GM18907 (cell line): ENCODE measurements at regions not wholly inside any gene's neighbourhood (a gene's known extent, or its start where the extent isn't known, plus 50 kb on each side); places are given as distances from the start of the nearest gene placed in this dataset.
A peak's percentile ranks its signal among the peaks of the same experiment; 100 is the strongest.

Source experiments
- ATAC-seq: cut with Tn5 transposase; IDR thresholded peaks from one replicate; pipeline ENCODE4 v1.9.1; 2021; ENCODE audit warnings: mild to moderate bottlenecking, moderate library complexity; ENCODE audit not compliant: unreplicated experiment

DNA sequence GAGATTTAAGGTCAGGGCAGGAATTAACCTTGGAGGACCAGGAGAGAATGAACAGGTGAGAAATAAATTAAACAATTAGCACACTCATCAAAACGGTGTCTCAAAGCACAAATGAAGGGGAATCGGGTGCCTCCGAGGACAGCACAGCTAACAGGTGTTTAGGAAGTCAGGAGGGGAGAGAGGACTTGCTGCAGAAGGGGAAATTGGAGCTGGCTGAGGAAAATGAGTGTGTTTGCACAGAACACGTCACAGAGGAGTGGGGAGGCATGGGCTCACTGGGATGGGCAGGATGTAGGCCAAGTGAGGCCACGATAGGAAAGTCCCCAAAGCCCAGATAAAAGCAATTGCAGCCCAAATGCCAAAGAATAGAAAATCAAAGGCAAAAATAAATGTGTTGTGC is 121.7 kb downstream of the ZNF664 start:
- ATAC-seq: no peak

DNA sequence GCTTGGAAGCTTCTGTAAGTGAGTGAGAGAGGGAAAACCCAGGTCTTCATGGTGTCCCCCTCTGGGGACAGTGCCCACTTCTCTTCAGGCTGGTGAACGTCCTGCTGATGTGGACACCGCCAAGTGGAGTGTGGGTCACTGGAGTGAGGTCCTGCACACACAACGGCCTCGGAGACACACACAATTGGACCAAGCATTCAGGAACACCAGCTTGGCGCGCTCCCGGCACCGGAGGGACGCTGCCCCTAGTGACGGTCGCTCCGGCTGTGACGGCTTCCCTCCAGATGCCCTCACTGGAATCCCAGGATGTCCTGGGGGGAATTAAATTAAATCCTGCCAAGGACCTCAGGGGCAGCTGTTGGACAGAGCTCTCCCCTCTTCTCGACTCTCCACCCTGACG is 123.1 kb downstream of the ZNF664 start:
- no peak for ATAC-seq

DNA sequence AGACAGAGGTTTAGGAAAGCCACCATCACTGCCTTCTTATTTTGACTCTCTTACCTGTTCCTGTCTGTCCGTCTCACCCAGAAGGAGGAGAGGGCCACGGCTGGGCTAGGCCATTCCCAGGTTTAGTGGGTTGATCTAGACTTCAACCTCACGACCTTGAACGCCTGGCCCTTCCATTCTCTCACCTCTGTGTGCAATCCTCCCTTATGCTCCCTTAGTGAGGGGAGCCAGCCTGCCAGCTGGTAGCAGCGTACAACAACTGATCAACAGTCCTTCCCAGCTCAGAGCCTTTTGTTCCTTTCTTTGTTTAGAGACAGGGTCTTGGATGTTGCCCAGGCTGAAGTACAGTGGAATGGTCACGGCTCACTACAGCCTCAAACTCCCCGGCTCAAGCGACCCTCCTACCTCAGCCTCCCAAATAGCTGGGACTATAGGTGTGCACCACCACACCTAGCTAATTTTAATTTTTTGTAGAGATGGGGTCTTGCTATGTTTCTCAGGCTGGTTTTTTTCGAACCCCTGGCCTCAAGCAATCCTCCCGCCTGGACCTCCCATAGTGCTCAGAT is 123.9 kb downstream of the ZNF664 start:
- ATAC-seq: no peak

DNA sequence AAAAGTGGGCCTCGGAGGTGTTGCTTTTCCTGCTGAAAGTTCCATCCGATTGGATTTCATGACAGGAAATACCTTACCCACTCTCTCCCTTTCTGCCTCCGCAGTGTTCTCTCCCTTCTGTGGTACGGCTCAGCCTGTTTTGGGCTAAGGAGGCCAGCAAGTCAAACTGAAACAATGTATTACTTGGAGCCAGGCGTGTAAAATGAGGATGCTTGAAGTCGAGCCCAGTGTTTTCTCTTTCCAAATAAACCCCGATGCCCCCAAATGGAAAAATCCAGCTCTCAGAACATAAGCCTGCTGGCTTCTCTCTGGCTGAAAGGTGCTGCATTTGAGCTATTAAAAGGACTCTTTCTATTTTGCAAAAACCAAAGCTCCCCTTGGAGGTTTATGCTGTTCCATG is 124.7 kb downstream of the ZNF664 start:
- ATAC-seq: no peak

DNA sequence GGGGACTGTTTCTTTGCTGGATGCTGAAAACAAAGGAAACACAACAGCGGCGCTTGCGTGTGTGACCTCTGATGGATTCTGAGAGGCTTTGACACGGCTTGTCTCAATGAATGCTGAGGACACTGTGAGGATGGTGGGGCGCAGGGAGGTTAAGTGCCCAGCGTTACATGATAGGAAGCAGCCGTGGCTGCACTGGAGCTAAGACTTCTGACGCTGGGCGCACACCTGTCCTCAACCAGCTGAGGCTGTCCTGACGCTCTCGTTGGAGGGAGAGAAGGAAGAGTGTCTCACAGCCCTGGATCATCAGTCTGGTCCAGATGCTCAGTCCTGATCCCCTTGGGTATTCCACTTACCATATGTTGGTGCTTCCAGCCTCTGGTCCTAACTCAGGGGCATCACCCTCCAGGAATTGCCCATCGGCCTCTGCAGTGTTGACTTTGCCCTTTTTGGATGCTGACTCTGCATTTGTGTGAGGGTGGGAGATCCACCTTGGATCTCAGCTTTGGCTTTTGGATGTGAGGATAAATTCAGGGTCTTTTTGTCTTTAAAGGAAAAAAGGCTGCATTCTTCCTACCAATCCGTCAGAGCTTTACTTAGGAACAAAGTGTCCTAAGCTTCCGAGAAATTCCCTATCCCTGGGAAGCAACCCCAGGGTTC is 125.2 kb downstream of the ZNF664 start:
- no peak for ATAC-seq

DNA sequence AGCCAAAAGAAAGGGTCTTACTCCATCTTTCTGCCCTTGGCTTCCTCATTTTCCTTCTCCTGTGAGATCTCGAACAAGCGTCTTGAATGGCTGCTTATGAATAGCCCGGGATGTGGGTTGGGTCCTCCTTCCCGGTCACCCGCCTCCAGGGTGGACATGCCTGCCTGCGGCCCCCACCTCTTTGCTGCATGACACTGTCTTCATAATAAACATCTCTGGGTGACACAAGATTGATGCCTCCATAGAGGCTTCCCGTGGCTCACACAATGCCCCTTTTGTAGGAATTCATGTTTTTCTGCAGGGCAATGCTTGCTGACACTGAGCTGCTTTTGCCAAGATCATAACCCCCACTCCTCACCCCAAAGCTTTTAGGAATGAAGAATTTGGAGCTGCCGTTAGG is 125.9 kb downstream of the ZNF664 start:
- no peak for ATAC-seq

DNA sequence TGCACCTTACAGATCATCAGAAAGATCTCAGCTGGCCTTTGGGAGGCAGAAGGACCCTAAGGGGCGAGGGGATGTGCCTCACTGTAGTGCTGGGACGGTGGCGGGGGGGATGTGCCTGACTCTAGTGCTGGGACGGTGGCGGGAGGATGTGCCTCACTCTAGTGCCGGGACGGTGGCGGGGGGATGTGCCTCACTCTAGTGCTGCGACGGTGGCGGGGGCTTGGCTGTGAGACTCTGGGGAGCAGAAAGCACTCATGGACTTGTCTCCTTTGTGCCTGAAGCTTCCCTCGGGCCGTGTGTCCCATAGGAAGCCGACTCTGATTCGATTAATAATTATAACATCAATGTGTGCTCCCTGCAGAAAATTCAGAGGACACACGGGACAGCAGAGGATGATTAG is 126.6 kb downstream of the ZNF664 start:
- ATAC-seq: no peak

DNA sequence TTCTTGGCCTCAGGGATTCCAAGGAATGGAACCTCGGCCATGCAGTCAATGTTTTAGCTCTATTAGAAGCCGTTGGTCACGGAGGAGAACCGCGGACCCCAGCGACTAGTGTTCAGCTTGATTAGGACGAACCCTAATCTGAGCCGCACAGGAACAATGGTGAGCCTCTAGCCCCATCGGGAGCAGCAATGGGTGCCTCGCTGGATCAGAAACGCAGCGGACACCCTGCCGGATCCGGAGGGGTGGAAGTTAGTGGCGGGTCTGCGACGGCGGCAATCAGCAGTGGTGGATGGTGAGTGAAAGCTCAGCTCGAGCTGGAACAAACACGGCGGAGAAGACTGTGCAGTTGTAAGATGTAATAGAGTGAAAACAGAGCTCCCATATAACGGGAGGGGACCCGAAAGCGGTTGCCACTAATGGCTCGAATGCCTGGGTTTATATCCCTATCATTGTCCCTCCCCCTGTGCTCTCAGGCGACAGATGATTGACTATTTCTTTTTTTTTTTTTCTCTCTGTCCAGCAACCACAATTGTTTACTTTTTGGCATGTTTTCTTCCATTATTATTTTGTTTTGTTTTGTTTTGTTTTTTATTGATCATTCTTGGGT is 127.7 kb downstream of the ZNF664 start:
- no peak for ATAC-seq

DNA sequence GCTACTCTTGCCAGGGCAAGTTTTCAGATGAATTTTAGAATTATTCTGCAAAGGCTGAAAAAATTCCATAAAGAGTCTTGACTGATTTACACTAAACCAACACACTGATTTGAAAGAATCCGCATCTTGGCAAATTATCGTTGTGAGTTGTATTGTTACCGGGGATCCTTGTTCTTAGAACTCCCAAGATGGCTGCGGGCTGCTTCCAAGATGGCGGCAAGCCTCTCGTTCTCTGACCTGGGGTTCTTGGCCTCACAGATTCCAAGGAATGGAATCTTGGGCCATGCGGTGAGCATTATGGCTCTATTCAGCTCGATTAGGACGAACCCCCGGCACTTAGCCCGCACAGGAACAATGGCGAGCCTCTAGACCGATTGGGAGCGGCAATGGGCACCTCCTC is 132.5 kb downstream of the ZNF664 start:
- no peak for ATAC-seq

DNA sequence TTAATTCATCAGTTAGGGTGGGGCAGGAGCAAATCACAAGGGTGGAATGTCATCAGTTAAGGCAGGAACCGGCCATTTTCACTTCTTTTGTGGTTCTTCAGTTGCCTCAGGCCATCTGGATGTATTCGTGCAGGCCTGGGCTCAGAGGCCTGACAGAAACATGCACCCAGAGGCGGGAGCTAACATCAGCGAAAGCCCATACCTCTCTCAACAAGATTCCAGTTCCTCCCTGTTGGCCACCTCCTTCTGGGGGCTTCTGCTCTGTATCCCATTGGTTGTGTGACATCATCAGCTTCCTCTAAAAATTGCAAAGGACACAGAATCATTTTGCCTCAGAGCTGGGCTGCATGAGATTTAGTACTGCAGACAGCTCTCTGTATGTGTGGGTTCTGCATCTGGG is 134.3 kb downstream of the ZNF664 start:
- ATAC-seq: no peak

DNA sequence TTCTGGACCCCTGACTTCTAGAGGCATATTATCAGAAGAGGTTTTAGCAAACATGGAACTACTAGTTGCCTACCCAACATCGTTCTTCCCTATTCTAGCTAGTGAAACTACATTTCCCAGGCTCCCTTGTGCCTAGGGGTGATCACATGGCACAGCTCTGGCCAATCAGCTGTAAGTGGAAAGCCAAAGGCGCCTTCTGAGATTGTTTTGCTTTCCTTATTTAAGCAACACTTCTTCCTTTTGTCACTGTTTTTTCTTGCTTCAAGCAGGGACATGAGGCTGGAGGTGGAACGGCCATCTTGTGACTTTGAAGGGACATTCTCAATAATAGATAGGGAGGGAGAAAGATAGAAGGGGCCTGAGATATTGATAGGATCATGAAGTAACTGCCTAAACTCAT is 136.7 kb downstream of the ZNF664 start:
- ATAC-seq: no peak

DNA sequence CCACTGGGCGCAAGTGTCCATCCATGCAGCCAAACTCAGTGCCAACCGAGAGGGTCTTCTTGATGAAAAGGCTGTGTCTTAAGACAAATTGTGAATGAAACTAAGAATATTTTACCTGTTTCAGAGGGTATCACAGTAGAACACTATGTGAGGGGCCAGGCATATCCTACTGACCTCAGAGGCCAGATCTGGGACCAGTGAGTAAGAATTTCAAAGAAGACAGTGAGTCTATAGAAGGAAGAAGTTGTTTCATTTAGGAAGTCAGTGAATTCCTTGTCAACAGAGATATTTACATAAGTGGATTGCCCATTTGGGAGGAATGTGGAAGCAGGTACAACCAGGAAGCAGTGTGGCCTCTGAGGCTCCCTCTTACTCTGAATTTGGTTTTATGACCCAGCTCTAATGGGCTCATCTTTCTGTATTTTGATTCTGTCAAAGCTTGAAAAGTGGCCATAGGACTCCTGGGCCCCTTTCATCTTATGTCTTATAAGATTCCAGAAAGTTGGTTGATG is 137.4 kb downstream of the ZNF664 start:
- ATAC-seq: no peak

DNA sequence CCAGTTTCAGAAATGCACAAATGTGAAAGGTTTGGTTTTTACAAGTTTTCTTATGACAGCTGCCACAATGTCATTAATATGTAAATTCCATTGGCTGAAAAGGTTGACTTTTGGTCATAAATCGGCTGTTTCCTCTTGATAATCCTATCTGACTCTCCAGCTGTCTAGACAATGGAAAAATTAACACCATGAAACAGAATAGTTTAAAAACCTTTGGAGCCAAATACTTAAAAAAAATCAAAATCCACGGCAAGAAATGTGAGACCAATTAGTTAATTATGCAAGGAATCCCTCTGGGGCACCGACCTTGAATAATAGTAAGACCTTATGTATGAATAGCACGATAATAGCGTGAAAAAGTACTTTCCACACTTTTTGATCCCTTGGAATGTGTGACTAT is 138.0 kb downstream of the ZNF664 start:
- ATAC-seq: no peak

DNA sequence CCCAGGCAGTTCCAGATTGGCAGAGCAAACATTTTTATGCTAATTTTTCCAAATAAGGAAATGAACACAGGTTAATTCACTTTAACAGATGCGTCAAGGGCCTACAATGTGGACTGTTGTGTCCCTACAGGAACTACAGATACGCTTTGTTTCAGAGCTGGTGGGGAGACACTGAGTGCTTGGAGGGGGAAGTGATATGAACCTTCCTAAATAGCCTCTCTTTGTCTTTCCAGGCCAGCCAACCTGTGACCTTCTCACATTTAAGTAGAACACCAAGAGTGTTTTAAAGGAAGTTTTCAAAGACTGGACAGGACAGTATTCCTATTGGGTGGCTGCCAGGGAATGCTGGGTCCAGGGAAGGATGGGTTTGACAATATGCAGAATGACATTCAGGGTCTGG is 141.3 kb downstream of the ZNF664 start:
- no peak for ATAC-seq

DNA sequence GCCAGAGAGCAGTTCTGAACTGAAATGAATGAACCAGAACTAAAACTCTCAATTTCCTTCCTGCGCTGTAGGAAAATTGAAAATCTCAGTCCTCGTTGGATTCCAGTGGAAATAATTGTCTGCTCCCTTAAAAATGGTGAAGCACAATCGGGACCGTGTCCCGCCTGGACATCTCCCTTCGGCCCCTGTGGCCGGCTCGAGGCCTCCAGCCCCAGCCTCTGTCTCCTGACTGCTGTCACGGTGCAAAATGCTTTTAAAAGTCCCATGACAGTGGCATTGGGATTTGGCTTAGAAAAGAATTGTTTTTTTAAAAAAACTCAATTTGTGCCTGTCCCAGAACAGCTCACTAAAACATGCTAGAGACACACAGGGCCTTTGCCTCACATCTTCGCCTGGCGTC is 142.5 kb downstream of the ZNF664 start:
- no peak for ATAC-seq

DNA sequence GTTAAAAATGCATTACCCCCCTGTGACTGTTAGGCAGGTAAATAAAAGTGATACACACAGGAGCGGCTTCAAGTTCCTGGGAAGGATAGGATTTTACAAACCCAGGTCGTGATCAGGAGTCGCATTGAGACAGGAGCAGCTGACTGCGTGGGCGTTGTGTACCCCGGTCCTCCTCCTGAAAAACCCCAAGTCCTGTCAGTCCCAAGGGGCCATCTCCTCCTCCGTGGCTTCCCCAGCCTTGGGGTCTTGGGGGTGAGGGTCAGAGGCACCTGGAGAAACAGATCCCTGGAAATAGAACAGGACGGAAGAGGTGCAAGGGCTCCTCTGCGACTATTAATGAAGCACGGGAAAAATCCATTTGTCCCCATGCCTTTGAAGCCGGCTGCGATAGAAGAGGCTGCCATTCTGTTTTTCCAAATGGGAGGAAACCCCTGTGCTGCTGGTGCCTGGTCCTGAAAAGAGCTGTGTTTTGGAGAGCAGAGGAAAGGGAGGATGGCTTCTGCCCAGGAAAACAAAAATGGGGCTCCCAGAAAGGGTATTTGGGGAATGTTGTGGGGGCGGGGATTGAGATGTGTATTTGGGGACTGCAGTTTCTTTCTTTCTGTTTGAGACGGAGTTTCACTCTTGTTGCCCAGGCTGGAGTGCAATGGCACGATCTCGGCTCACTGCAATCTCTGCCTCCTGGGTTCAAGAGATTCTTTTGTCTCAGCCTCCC is 143.1 kb downstream of the ZNF664 start:
- no peak for ATAC-seq

DNA sequence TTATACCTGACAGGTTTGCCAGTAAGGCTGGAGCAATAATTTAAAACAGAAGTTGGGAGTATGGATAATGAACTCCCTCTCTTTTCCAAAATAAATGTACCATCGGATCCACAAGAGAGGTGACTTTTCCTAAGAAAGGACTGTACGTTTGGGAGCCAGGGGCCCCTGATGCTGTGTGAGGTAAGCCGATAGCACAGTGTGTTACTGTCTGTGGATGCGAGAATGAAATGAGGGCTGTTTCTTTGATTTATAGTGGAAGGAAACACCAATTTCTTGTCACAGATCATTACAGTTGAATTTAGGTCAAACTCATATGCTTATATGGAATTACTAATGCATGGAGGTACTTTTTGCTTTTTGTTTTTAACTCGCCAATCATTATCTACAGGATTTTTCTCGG is 147.7 kb downstream of the ZNF664 start:
- ATAC-seq: no peak

DNA sequence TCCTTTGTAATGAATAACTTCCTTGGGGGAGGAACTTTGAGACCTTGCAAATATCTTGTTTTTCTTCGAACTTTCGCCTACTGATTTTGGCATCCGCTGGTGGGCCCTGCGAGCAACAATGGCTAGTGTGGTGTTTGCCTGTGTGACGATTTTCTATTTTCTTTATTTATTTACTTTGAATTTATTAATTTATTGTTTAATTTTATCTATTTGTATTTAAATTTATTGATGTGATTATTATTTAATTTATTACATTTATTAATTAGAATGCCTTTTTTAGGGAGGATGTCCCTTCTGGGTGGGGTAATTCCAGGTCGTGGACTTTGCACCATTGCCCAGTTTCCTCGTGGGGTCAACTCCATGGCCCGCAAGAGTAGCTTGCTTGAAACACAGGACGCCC is 149.7 kb downstream of the ZNF664 start:
- no peak for ATAC-seq

DNA sequence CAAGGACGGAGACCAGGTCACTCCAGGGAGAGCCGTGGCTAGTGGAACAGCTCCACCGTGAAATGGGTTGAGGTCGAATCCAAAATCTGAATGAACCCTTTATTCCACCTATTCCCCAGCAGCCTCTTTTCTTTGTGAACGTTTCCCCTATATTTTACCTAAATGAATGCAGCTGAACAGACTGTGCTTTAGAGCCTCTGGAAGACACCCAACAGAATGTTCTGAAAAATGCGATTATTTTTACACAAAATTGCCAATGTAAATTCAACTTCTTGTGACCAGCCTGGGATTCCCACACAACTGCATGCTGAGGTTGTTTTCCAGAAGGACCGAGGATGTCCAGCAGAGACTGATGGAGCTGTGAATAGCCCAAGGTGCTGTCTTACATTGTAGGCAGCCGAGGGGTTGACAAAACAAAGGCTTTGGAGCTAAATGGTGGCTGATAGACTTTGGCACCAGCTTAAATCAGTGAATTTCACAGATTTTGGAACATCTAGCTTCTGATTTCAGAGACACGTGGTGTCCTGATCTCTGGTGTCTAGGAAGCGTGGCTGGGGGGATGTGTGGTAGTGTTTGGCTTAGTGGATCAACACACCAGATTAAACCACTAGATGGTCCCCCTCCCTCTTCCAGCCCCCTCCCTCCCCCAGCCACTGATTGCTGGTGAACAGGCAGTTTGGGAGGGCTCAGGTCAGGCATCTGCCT is 150.4 kb downstream of the ZNF664 start:
- ATAC-seq: no peak

DNA sequence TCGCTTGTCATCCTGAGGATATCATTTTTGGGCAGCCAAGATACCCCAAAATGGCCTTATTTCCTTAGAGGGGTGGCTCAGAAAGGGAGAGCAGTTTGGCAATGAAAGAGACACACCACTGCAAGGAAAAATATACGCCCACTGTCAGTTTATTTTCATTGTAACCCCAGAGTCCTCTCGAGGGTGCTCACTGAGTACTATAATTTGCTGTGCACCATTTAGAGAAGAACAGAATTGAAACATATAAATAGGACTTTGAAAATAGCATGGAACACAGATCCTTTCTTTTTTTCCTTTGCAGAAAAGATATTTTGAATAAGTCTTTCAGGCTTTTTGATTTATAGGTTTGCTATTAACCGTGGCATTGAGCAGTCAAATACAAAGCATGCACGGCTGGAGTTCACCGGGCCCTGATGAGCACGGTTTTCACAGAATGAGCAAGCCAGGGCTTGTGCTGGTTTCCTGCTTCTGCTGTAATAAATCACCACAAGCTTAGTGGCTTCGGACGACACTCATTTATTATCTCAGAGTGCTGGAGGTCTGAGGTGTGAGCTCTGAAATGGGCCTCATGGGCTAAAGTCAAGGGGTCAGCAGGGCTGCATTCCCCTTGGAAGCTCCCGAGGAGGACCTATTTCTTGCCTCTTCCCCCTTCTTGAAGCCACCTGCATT is 152.3 kb downstream of the ZNF664 start:
- ATAC-seq: peak; percentile 89
